ENCODE measurements at regions not wholly inside any gene's neighbourhood (a gene's known extent, or its start where the extent isn't known, plus 50 kb on each side); places are given as distances from the start of the nearest gene placed in this dataset.

- no peak for TF ChIP-seq CTCF (IDR thresholded peaks at IDR 0.05; ENCODE audit: borderline replicate concordance, control extremely low read depth, extremely low read depth, insufficient read depth, missing control alignments)
- DNase-seq (ENCODE audit: low spot score), result no peak
- in situ Hi-C loops (cut with MboI; ENCODE audit: low sequenced_read_pairs, unreplicated experiment), result no loop called here
Observed at GRCh38 chr1:98406352-98407088, 255.0 kb upstream of the SNX7 start.

GRCh38 chr1:98405581-98406074 lies 255.9 kb upstream of the SNX7 start:
- no peak for TF ChIP-seq CTCF (IDR thresholded peaks at IDR 0.05; ENCODE audit: borderline replicate concordance, control extremely low read depth, extremely low read depth, insufficient read depth, missing control alignments)
- no peak for DNase-seq (ENCODE audit: low spot score)
- in situ Hi-C loops (cut with MboI; ENCODE audit: low sequenced_read_pairs, unreplicated experiment), result no loop called here

DNA sequence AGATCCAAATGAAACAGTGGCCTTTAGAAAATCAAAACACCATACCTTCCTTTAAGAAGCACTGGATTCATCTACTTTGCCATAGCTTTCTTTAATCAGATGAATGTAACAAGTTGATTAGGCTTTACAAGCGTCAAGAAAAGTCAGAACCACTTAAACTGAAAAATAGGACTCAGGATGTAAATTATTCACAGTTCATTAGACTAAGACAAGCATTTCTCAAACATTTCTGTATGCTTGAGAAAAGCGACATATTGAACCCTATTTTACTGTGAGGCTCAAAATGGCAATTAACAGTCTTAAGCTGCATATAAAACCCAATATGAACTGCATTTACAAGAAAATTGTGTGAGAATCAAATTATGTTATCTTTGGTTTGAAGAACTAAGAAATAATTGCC lies 256.7 kb upstream of the SNX7 start:
- in situ Hi-C loops (cut with MboI; ENCODE audit: low sequenced_read_pairs, unreplicated experiment), result no loop called here
- no peak for DNase-seq (ENCODE audit: low spot score)
- no peak for TF ChIP-seq CTCF (IDR thresholded peaks at IDR 0.05; ENCODE audit: borderline replicate concordance, control extremely low read depth, extremely low read depth, insufficient read depth, missing control alignments)

DNA sequence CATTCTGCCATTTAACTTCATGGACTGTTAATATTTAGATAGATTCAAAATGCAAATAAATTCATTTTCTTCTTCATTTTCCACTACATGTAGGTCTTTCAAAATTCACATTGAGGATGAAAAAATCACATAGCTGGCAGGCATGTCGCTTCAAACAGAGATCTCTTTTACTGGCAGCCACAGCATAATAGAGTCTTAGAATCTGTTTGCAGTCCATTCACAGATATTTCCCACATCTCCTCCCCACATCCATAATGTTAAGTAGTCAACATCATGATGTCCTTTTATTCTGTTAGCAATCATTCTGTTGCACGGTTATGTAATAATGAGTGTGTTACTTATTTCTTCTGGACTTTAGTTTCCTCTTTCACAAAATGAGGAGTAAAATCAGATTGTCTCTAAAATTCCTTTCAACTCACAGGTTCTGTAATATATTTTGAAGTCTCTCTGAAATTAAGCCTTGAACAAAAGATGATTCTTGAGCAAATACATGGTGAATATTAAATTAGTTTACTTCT lies 257.5 kb upstream of the SNX7 start:
- no peak for TF ChIP-seq CTCF (IDR thresholded peaks at IDR 0.05; ENCODE audit: borderline replicate concordance, control extremely low read depth, extremely low read depth, insufficient read depth, missing control alignments)
- in situ Hi-C loops (cut with MboI; ENCODE audit: low sequenced_read_pairs, unreplicated experiment), result no loop called here
- no peak for DNase-seq (ENCODE audit: low spot score)

DNA sequence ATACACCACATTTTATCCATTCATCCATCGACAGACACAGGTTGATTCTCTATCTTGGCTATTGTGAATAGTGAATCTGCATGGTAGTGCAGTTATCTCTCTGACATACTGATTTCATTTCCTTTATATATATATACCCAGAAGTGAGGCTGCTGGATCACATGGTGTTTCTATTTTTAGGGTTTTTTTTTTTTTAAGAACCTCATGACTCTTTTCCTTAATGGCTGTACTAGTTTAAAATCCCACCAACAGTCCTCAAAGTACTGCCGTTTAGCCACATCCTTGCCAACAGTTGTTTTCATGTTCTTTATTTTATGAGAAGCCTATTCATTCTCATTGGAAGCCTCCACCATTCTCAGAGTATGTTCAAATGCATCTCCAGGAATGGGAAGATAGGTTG lies 258.7 kb upstream of the SNX7 start:
- DNase-seq (ENCODE audit: low spot score), result no peak
- TF ChIP-seq CTCF (IDR thresholded peaks at IDR 0.05; ENCODE audit: borderline replicate concordance, control extremely low read depth, extremely low read depth, insufficient read depth, missing control alignments), result no peak
- in situ Hi-C loops (cut with MboI; ENCODE audit: low sequenced_read_pairs, unreplicated experiment), result no loop called here

DNA sequence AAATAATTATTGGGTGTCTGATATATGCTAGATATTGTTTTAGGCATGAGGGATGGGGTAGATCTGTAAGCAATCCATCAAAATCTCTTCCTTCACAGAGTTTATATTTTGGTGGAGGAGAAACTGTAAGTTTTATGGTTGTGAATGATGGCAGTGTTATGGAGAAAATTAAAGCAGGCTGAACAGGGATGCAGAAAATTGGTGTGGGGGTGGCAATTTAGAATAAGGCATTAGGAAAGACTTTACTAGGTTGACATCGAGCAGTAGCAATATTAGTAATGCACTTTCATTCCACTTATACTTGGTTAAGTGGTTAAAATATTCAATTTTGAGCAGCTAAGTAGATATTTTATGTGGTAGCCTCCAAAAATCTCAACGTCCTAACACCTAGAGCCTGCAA lies 261.1 kb upstream of the SNX7 start:
- in situ Hi-C loops (cut with MboI; ENCODE audit: low sequenced_read_pairs, unreplicated experiment), result no loop called here
- no peak for DNase-seq (ENCODE audit: low spot score)
- no peak for TF ChIP-seq CTCF (IDR thresholded peaks at IDR 0.05; ENCODE audit: borderline replicate concordance, control extremely low read depth, extremely low read depth, insufficient read depth, missing control alignments)

Measured in GM13976 (cell line).